LNCAP (cell line): ENCODE measurements at regions not wholly inside any gene's neighbourhood (a gene's known extent, or its start where the extent isn't known, plus 50 kb on each side); places are given as distances from the start of the nearest gene placed in this dataset.

Experiments used
- CTCF ChIP-seq: fragments of 450-650 bp; IDR thresholded peaks from 2 replicates; pipeline ENCODE4 v1.5.1; 2017; ENCODE audit warnings: mild to moderate bottlenecking

- TF ChIP-seq CTCF: no peak
Observed at GRCh38 chr2:126539101-126539500, 116.9 kb upstream of the GYPC start.

GRCh38 chr2:126542247-126542646 lies 113.7 kb upstream of the GYPC start:
- no peak for TF ChIP-seq CTCF

GRCh38 chr2:126543081-126543480 lies 112.9 kb upstream of the GYPC start:
- no peak for TF ChIP-seq CTCF

GRCh38 chr2:126558029-126558428 lies 97.9 kb upstream of the GYPC start:
- no peak for TF ChIP-seq CTCF

GRCh38 chr2:126568734-126569133 lies 87.2 kb upstream of the GYPC start:
- TF ChIP-seq CTCF: no peak

- no peak for TF ChIP-seq CTCF
Observed at GRCh38 chr2:126571403-126571802, 84.6 kb upstream of the GYPC start.

GRCh38 chr2:126575631-126576030 lies 80.3 kb upstream of the GYPC start:
- no peak for TF ChIP-seq CTCF

GRCh38 chr2:126579868-126580267 lies 76.1 kb upstream of the GYPC start:
- TF ChIP-seq CTCF: no peak
